Activated CD8-positive, alpha-beta memory T cell treated with anti-CD3 and anti-CD28 coated beads, Interleukin-2, amount 10 ng/mL, durations not matched to agents 7 days and 5 days (primary cell): ENCODE measurements at regions not wholly inside any gene's neighbourhood (a gene's known extent, or its start where the extent isn't known, plus 50 kb on each side); places are given as distances from the start of the nearest gene placed in this dataset.

Experiments used
- ATAC-seq: fragments of 150-1000 bp; cut with Tn5 transposase; one replicate; pipeline ENCODE4 v1.10.0; 2021; ENCODE audit warnings: moderate library complexity
- CTCF ChIA-PET: fragments of 350-600 bp; sonication (Branson Sonifier 250); formaldehyde crosslinking; loops from one replicate; lab custom pipeline; 2021; ENCODE audit warnings: antibody characterized with exemption; lab: Charles Lee
- DNase-seq: peaks from one replicate; pipeline ENCODE4 v3.0.0-alpha.2; 2020
- H3K27ac Mint-ChIP-seq: one replicate; pipeline ENCODE4 v1.8.0; 2021; ENCODE audit warnings: mild to moderate bottlenecking, mixed read lengths
- H3K27me3 Mint-ChIP-seq: one replicate; pipeline ENCODE4 v1.8.0; 2021; ENCODE audit warnings: mixed read lengths
- H3K36me3 Mint-ChIP-seq: one replicate; pipeline ENCODE4 v1.8.0; 2021; ENCODE audit warnings: mild to moderate bottlenecking, mixed read lengths
- H3K4me1 Mint-ChIP-seq: one replicate; pipeline ENCODE4 v1.8.0; 2021; ENCODE audit warnings: mixed read lengths
- H3K4me3 Mint-ChIP-seq: one replicate; pipeline ENCODE4 v1.8.0; 2021; ENCODE audit warnings: mild to moderate bottlenecking, moderate library complexity, mixed read lengths
- H3K9me3 Mint-ChIP-seq: one replicate; pipeline ENCODE4 v1.8.0; 2022; ENCODE audit warnings: low read depth, mixed read lengths

DNA sequence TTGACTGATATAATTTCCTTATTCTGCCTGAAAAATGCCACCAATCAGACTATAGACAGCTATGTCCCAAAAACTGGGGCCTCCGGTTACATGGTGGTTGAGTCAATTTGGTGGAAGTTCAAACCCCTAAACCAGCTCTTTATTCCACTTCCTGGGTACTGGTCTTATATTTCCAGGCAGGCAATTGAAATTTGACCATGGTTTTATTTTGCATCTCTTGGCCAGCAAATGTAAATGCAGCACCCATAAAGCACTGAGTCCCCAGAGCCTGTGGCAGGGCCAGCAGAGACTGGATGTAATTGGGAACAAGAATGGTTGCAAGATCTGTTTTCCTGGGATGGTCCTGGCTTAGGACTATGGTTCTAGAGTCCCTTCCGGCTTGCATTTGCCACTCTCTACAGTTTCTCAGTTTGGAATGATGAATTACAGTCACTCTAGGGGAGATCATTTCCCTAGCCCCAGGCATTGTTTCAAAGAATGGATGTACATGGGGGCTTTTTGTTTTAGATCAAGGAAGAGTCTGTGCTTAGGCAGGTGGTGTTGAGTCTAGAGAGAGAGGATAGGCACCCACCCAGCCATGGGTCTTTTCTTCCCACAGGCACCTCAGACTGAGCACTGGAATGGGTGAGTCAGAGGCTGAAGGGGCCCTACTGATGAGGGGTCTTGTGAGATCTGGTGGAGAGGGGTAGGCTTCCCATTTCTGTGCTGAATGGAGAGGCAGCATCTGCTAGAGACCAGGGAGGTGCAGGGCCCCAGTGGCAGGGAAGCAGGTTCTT, 108.4 kb upstream of the CDC42EP3 start:
- no peak for ATAC-seq
- Mint-ChIP-seq H3K4me3 (no peak overlapping the region), H3K9me3 (peaks cover 3% of the 10 kb centered on the region), H3K36me3 (peaks cover 3% of the 10 kb centered on the region), H3K27me3 (no peaks in the 10 kb centered on the region), H3K27ac (no peak overlapping the region), H3K4me1 (no peaks in the 10 kb centered on the region)
- DNase-seq = no peak
- CTCF ChIA-PET = interaction anchor here (0.6 to 0.9 kb wide), 2 partner anchors 53 to 384 kb away, joined by 3 read pairs; no protein-coding TSS in a partner anchor

DNA sequence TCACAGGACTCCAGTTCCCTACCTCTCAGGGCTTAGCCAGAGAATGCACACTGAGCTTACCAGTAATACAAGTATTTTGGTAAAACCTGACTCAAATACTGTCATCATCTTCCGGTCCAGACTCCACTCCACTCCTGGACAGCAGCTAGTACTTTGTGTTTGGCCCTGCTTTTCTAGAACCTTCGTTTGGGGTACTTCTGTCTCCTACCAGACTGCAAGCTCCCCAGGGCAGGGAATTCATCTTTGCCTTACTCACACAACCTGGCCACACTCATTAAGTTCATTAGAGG, 108.9 kb upstream of the CDC42EP3 start:
- H3K36me3 Mint-ChIP-seq = peaks cover 1% of the 10 kb centered on the region
- no peak for ATAC-seq

DNA sequence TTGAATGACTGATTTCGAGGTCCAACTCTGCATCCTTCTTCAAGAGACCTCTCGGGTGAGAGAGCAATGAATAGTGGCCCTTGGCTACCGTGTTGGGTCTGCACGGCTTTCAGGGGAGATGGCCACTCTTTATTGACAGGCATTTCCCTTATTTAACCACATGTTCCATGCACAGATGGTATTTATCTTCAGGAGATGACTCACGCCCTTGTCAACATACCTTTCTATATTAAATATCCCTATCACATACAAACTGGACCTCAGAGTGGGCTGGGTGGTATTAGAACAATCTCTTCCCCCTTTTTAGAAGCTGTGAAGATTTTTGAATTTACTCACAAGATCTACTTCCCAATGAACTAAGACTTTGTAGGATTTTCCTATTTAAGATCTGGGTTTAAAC, 109.6 kb upstream of the CDC42EP3 start:
- DNase-seq (no peak), ATAC-seq (no peak)
- Mint-ChIP-seq H3K27me3 (no peaks in the 10 kb centered on the region), H3K4me1 (no peaks in the 10 kb centered on the region), H3K4me3 (no peak overlapping the region), H3K9me3 (no peaks in the 10 kb centered on the region), H3K27ac (no peak overlapping the region), H3K36me3 (no peaks in the 10 kb centered on the region)
- CTCF ChIA-PET = interaction anchor here (0.9 kb wide), 1 partner anchor 52 kb away, joined by 3 read pairs; no protein-coding TSS in a partner anchor

More for the DNA sequence above, 108.9 kb upstream of the CDC42EP3 start:
- no peaks in the 10 kb centered on the region for H3K27me3 Mint-ChIP-seq
- no peak overlapping the region for H3K27ac Mint-ChIP-seq
- H3K4me1 Mint-ChIP-seq = no peaks in the 10 kb centered on the region
- no peak overlapping the region for H3K4me3 Mint-ChIP-seq
- no peaks in the 10 kb centered on the region for H3K9me3 Mint-ChIP-seq
- no peak for DNase-seq
- CTCF ChIA-PET = interaction anchor here (0.9 kb wide), 1 partner anchor 52 kb away, joined by 3 read pairs; no protein-coding TSS in a partner anchor

DNA sequence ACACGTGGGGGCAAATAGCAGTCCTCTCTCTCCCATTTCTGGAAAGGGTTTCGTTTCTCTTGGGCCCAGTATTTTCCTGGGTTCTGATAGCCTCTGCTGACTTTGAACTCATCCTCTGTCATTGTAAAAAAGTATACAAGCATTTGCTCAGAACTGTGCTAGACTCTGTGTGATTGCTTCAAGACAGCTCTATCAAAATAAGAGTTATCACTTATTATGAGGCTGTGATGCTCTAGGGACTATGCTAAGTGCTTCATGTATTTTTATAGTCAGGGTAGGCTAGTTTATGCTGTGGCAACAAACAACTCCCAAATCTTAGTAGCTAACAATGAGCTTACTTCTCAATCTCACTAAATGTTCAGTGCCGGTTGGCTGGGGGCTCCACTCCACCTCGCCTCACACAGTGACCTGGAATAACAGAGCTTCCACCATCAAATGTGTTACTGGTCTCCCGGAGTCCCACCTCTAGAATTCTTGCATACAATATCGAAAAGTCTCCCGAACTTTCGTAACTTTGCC, 110.8 kb upstream of the CDC42EP3 start:
- Mint-ChIP-seq H3K27ac (no peak overlapping the region), H3K36me3 (peaks cover 2% of the 10 kb centered on the region), H3K4me1 (no peaks in the 10 kb centered on the region), H3K9me3 (peaks cover 2% of the 10 kb centered on the region), H3K27me3 (no peaks in the 10 kb centered on the region), H3K4me3 (no peak overlapping the region)
- CTCF ChIA-PET = interaction anchor here (0.7 kb wide), 1 partner anchor 386 kb away, joined by 3 read pairs; no protein-coding TSS in a partner anchor
- DNase-seq = no peak
- no peak for ATAC-seq

DNA sequence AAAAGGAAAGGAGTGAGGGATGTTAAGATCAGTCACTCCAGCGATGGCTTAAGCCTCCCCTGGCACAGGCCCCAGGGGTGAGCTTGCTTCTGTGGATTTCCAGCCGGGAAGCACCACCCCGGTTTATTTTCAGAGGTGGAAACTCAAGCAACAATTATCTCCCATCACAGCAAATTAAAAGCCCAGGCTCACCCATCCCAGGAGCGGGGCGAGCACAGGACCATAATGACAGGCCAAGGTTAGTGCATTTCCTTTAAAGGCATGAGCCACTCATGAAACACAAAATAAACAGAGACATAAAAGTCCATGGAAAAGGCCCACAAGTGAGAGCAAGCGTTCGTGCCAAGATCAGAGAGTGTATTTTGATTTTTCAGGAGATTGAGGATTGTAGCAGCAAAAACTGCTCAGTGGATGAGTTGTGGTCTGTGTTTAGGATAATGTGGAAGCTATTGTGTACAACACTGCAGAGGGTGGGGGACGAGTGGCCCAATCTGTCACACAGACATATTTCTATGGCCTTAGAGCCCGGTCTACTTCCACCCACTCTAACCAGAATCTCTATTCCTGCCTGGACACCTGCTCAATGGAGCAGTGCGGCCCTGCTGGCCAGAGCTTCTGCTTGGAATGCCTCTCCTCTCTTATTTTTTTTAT, 111.4 kb upstream of the CDC42EP3 start:
- peaks cover 7% of the 10 kb centered on the region for H3K9me3 Mint-ChIP-seq
- H3K27me3 Mint-ChIP-seq = no peaks in the 10 kb centered on the region
- H3K4me1 Mint-ChIP-seq = no peaks in the 10 kb centered on the region
- H3K36me3 Mint-ChIP-seq = peaks cover 4% of the 10 kb centered on the region
- DNase-seq (no peak), ATAC-seq (no peak)
- CTCF ChIA-PET = no interaction called here
- H3K4me3 Mint-ChIP-seq = no peak overlapping the region
- H3K27ac Mint-ChIP-seq = no peak overlapping the region

DNA sequence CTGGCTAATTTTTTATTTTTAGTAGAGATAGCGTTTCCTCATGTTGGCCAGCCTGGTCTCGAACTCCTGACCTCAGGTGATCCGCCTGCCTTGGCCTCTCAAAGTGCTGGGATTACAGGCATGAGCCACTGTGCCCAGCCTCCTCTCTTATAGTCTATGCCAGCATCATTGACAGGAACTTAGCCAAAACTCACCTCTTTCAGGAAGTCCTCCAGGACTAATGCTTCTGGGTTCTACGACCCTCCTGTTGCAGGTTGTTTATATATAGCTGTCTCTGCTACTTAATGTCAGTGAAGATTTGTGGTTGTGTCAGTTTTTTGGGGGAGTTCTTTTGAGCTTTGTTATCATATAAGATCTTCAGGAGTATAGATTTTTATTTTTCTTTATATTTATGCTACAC, 112.1 kb upstream of the CDC42EP3 start:
- peaks cover 5% of the 10 kb centered on the region for H3K36me3 Mint-ChIP-seq
- peaks cover 10% of the 10 kb centered on the region for H3K9me3 Mint-ChIP-seq
- no peaks in the 10 kb centered on the region for H3K4me1 Mint-ChIP-seq
- no peak for DNase-seq
- no peaks in the 10 kb centered on the region for H3K27me3 Mint-ChIP-seq
- CTCF ChIA-PET = no interaction called here
- no peak for ATAC-seq
- H3K27ac Mint-ChIP-seq = no peak overlapping the region
- no peak overlapping the region for H3K4me3 Mint-ChIP-seq

DNA sequence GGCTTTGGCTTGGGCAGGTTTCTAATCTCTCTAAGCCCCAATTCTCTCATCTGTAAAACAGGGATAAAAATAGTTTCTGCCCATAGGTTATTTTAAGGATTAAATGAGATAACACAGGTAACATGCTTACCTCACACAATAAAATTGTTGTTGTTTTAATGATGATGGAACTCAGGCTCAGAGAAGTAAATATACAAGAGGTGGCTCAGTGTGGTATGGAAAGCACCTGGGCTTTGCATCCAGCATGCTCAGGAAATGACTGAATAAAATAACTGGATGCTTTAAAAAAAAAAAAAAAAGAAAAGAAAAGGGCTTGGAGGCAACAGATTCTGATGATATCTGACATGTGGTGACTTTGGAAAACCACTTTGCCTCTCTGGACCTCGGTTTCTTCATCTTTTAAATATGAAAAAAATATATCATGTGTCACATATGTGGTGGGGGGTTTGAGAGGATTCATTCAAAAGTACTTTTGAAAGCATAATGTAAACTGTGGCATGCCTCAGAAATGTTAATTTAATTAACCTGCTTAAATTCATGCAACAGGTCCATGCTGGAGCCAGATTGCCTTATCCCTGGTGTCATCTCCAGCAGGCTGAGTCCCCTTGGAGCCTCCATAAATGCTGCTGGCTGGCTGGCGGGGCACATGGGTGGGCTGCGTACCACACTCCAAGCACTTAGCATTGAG, 112.8 kb upstream of the CDC42EP3 start:
- Mint-ChIP-seq H3K27ac (no peak overlapping the region), H3K27me3 (no peaks in the 10 kb centered on the region), H3K4me1 (no peaks in the 10 kb centered on the region), H3K4me3 (no peak overlapping the region), H3K36me3 (peaks cover 12% of the 10 kb centered on the region), H3K9me3 (peaks cover 15% of the 10 kb centered on the region)
- CTCF ChIA-PET = no interaction called here
- ATAC-seq = no peak
- no peak for DNase-seq

DNA sequence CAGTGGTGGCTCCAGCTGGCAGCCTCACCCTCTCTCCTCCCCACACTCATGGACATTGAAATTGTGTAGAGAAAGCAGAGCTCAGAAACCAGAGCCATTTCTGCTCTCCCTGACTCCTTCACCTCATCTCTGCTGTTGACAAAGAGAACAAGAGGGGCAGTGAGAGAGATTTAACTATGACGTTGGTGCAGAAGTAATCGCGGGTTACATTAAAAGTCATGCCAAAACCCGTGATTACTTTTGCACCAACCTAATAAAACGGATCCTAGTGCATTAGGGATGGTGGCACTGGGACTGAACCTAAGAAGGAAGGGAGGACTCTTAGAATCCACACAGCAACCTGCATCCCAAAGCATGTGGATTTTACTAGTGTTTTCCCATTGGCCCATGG, 113.3 kb upstream of the CDC42EP3 start:
- Mint-ChIP-seq H3K27ac (no peak overlapping the region), H3K4me1 (no peaks in the 10 kb centered on the region), H3K27me3 (no peaks in the 10 kb centered on the region), H3K4me3 (no peak overlapping the region), H3K9me3 (peaks cover 20% of the 10 kb centered on the region), H3K36me3 (peaks cover 15% of the 10 kb centered on the region)
- DNase-seq = no peak
- ATAC-seq = no peak
- CTCF ChIA-PET = no interaction called here

DNA sequence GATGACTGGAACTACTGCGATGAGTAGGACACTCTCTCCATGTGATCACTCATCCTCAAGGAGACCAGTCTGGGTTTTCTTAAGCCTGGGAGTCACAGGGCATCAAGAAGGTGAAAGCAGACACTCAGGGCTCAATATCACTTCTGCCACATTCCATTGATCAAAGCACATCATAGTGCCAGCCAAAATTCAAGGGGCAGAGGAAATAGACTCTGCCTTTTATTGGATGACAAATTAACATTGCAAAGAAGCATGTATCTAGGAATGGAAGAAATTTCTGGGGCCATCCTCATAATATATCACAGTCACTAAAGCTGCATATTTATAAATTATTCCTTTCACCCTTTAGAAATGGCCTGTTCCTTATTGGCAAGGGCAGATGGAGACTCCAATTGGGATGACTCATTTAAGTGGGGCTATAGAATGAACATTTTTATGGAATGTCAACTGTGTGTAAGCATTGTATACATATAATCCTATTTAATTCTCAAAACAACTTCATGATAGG, 114.8 kb upstream of the CDC42EP3 start:
- CTCF ChIA-PET = no interaction called here
- Mint-ChIP-seq H3K27ac (no peak overlapping the region), H3K4me1 (no peaks in the 10 kb centered on the region), H3K9me3 (peaks cover 20% of the 10 kb centered on the region), H3K4me3 (no peak overlapping the region), H3K27me3 (no peaks in the 10 kb centered on the region), H3K36me3 (peaks cover 16% of the 10 kb centered on the region)
- no peak for ATAC-seq
- DNase-seq = no peak

DNA sequence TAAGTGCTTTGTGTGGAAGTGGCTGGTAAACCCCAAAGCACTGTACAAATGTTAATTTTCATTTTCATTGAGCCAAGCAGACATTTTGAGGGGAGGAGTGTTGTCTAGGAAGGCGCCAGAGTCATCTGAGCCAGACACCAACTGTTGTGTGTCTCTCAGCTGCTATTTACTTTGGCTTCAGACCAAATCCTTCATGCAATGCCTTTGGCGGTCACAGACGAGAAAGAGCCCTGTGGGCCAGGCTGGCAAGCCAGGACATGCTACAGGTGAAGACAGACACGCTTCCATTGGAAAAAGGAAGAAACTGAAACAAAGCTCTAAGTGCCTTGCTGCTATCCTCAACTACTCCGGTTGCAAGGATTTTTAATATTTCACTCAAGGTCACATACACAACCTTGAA, 115.4 kb upstream of the CDC42EP3 start:
- Mint-ChIP-seq H3K27ac (no peak overlapping the region), H3K27me3 (no peaks in the 10 kb centered on the region), H3K4me1 (no peaks in the 10 kb centered on the region), H3K9me3 (peaks cover 20% of the 10 kb centered on the region), H3K4me3 (no peak overlapping the region), H3K36me3 (peaks cover 16% of the 10 kb centered on the region)
- DNase-seq = no peak
- CTCF ChIA-PET = no interaction called here
- ATAC-seq = no peak

DNA sequence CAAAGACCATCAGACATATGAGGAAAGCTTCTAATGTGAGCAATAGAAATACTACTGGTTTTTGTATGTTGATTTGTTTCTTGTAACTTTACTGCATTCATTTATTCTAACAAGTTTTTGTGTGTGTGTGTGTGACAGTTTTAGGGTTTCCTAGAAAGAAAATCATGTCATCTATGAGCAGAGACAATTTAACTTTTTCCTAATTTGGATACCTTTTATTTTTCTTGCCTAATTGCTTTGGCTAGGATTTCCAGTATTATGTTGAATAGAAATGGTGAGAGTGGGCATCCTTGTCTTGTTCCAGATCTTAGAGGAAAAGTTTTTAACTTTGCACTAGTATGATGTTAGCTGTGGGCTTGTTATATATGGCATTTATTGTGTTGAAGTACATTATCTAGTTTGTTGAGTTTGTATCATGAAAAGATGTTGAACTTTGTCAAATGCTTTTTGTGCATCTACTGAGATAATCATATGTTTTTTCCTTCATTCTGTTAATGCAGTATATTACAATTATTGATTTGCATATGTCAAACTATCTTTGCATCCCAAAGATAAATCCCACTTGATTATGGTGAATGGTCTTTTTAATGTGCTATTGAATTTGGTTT, 117.3 kb upstream of the CDC42EP3 start:
- ATAC-seq (no peak), DNase-seq (no peak)
- Mint-ChIP-seq H3K36me3 (peaks cover 16% of the 10 kb centered on the region), H3K4me3 (no peak overlapping the region), H3K27me3 (no peaks in the 10 kb centered on the region), H3K9me3 (peaks cover 20% of the 10 kb centered on the region), H3K4me1 (no peaks in the 10 kb centered on the region), H3K27ac (no peak overlapping the region)
- CTCF ChIA-PET = no interaction called here

DNA sequence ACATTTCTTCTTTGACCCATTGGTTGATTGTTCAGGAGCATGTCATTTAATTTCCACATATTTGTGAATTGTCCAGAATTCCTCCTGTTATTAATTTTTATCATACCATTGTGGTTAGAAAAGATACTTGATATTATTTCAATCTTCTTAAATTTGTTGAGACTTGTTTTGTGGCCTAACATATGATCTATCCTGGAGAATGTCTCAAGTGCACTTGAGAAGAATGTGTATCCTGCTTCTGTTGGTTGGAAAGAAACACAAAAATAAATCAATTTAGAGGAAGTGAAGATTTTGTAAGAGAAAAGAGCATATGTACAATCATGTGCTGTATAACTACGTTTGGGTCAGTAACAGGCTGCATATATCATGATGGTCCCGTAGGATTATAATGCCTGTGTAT, 118.6 kb upstream of the CDC42EP3 start:
- H3K4me3 Mint-ChIP-seq = no peak overlapping the region
- H3K27me3 Mint-ChIP-seq = no peaks in the 10 kb centered on the region
- CTCF ChIA-PET = no interaction called here
- DNase-seq (no peak), ATAC-seq (no peak)
- H3K4me1 Mint-ChIP-seq = no peaks in the 10 kb centered on the region
- H3K36me3 Mint-ChIP-seq = peaks cover 16% of the 10 kb centered on the region
- no peak overlapping the region for H3K27ac Mint-ChIP-seq
- H3K9me3 Mint-ChIP-seq = peaks cover 20% of the 10 kb centered on the region

DNA sequence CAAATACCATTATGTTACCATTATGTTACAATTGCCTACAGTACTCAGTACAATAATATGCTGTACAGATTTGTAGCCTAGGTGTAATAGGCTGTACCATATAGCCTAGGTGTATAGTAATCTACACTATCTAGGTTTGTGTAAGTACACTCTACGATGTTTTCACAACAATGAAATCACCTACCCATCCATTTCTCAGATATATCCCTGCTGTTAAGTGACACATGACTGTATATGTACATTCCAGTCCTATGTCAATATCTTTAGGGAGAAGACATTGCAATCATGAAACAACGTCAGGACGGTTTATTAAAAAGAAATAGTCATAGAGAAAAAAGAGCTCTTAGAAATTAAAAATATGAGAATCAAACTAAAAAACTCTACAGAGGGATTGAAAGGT, 119.0 kb upstream of the CDC42EP3 start:
- ATAC-seq (no peak), DNase-seq (no peak)
- Mint-ChIP-seq H3K4me1 (no peaks in the 10 kb centered on the region), H3K4me3 (no peak overlapping the region), H3K27me3 (no peaks in the 10 kb centered on the region), H3K27ac (no peak overlapping the region), H3K36me3 (peaks cover 16% of the 10 kb centered on the region), H3K9me3 (peaks cover 20% of the 10 kb centered on the region)
- CTCF ChIA-PET = no interaction called here
